Inferior parietal cortex (tissue), 1 donor: ENCODE measurements at regions not wholly inside any gene's neighbourhood (a gene's known extent, or its start where the extent isn't known, plus 50 kb on each side); places are given as distances from the start of the nearest gene placed in this dataset.

Source experiments
- DNase-seq: peaks from one replicate; pipeline ENCODE4 v3.0.0-alpha.2; 2016; ENCODE audit errors: extremely low spot score

DNA sequence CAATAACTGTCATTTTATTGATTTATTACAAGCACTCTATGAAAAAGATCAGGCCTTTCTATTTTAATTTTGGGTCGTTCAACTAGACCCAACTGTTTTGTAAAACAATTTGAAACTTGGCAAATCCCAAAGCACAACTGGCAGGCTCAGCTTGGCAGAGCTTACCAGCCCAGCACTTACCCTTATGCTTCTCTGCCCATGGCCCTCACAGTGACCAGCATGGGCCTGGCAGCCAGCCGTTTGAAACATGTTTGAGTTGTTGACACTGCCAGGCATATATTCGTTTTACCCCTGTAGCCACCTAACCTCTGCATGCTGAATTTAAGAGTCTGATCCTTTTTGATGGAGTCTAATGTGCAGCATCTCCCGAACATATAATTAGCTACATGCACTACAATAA, 796.7 kb upstream of the ADGRL2 start:
- DNase-seq: no peak

DNA sequence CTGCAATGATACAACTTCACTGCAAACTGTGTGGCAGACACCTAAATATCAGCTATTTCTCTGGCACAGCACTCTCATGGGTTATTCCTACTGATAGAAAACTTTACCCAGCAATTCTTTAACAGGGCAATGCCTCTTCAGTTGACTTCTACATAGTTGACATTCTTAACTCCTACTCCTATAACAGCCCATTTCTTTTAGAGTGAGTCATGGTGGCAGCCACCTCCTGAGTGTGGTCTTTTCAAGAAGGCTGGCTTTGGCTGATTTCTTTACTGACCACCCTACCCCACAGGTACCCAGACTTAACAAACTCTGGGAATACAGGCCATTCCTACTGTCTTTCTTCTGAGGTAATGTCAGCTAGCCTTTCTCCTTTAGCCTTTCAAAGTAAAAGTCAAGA, 805.8 kb upstream of the ADGRL2 start:
- DNase-seq: no peak

GRCh38 chr1:80994038-80994437, 806.7 kb upstream of the ADGRL2 start:
- no peak for DNase-seq

GRCh38 chr1:80993154-80993980, 807.4 kb upstream of the ADGRL2 start:
- no peak for DNase-seq

DNA sequence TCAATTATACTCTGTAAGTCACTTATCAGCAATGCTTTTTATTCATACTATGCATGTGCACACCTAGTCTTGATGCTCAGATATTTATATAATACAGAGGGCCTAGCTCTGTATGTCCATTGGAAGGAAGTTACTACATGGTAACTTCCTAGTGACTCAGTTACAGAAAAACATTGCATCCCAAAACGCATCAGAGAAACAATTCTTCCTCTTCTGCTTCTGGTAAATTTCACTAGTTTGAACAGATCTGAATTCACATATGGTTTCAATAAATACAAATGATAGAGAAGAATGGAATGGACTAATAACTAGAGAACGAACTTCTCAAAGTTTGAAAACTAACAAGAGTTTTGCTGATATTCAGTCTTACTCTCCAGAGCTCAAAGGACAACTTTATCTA, 811.3 kb upstream of the ADGRL2 start:
- no peak for DNase-seq

GRCh38 chr1:80988926-80989325, 811.8 kb upstream of the ADGRL2 start:
- DNase-seq: no peak

GRCh38 chr1:80987824-80988223, 812.9 kb upstream of the ADGRL2 start:
- no peak for DNase-seq

GRCh38 chr1:80987106-80987505, 813.6 kb upstream of the ADGRL2 start:
- no peak for DNase-seq

DNA sequence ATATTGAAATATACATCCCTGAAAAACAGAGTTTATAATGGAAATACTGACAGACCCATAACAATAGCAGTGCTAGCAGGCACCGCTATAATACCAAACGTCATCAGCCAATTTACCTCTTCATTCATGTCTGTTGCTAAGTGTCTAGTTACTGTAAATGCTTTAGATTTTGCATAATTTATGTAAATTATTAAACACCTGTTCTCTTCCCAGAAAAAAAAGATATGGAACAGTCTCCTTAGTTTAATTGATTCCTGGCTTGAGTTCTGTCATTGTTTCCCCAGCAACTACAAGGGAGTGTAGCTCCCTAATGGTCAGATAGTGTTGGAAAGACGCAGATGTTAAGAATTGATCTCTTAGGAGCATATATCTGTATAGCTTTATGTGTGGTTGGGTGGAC, 817.9 kb upstream of the ADGRL2 start:
- DNase-seq: no peak

GRCh38 chr1:80973101-80973500, 827.6 kb upstream of the ADGRL2 start:
- DNase-seq: no peak

DNA sequence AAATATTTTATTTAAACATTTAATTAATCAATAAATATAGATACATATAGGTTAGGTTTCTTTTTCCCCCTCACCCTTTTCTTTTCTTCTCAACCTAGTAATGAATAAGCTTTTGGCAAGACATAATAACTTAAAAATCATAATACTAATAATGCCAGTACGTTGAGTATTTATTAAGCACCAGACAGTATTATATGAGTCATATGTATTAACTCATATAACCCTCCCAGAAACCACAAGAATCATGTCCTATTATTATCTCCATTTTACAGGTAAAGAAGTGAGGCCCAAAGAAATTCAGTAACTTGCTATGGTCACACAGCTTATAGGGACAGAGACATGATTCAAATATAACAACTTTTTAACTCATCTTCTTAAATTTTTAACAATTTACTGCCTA, 834.5 kb upstream of the ADGRL2 start:
- DNase-seq: no peak

DNA sequence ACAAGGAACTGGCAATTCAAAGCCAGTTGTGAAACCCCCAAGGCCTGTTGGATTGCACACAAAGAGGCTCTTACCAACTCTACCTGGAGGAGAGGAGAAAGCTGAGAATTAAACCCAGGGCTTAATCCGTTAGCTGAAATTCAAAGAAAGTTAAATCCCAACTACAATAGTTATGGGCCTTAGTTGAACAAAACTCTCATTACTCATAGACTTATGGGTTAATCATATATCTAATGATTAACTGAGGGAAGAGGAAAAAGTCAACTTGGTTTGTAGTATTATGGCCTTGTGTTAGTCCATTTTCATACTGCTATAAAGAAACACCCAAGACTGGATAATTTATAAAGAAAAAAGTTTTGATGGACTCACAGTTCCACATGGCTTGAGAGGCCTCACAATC, 838.2 kb upstream of the ADGRL2 start:
- no peak for DNase-seq

DNA sequence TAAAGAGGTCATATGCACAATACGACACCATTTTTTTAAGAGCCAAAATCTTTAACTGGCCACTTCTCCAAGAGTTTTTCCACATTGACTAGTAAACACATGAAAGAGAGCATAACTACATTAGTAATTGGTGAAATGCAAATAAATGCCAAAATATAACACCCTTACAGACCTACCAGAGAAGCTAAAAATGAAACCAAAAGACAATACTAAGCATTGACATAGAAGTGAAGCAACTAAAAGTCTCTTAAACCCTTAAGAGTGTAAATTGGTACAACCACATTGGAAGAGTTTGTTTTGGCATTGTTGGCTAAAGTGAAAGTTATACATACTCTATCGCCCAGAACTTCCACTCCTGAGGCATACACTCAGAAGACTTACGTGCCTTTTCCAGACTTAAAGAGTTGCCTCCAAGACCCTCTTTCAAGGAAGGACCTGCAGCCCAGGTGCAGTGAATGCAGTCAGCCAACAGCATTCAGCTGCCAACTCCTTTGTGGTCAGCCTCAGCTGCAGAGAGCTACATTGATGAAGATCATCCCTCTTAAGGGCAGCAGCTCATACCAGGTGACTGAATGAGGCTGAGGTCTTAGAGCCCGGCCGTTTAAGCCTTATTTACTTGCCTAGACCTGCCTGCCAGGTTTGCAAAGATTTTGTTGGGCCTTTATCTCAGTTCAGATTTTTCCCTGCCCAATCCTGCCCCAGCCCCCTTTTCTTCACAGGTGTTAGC, 839.1 kb upstream of the ADGRL2 start:
- DNase-seq: no peak

GRCh38 chr1:80933346-80933745, 867.4 kb upstream of the ADGRL2 start:
- DNase-seq: no peak

GRCh38 chr1:80931178-80931577, 869.6 kb upstream of the ADGRL2 start:
- DNase-seq: no peak

- no peak for DNase-seq
Observed at GRCh38 chr1:80929868-80930508, 870.7 kb upstream of the ADGRL2 start.

DNA sequence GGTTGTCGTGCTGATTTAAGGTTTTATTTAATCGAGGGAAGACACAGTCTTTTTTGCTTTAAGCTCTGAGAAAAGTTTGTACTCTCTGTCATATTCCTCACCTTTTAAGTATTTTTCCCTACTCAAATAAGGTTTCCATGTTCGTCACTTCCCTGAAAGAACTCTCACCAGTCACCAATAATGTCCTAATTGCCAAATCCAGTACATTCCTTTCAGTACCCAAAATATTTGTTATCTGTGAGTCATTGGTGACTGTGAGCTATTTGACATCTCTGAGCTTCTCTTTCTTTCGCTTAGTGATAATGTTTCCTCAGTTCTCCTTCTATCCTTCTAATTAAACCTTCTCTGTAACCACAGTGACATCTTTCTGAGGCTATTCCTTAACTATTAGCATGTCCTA, 874.2 kb upstream of the ADGRL2 start:
- no peak for DNase-seq

GRCh38 chr1:80925130-80925805, 875.5 kb upstream of the ADGRL2 start:
- no peak for DNase-seq

DNA sequence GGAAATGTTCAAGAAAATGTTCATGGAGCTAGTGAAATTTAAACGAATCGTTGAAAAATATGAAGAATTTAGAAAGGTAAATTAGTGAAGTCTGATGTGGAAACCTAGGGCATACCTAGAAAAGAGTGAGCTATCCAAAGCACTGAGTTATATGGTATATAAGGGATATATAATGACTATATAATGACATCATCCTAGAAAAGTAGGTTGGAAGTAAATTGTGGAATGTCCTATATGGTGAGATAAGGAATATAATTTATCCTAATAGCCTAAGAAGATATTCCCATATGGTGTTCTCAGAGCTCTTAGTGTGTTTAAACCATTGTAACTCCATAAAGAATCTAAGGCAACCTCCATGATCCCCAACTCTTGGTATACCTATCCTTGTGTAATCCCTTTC, 876.4 kb upstream of the ADGRL2 start:
- DNase-seq: no peak

- DNase-seq: no peak
Observed at GRCh38 chr1:80922906-80923305, 877.8 kb upstream of the ADGRL2 start.

- no peak for DNase-seq
Observed at GRCh38 chr1:80919426-80919825, 881.3 kb upstream of the ADGRL2 start.

- DNase-seq: no peak
Observed at GRCh38 chr1:80918380-80918779, 882.4 kb upstream of the ADGRL2 start.
